ENCODE measurements at regions not wholly inside any gene's neighbourhood (a gene's known extent, or its start where the extent isn't known, plus 50 kb on each side); places are given as distances from the start of the nearest gene placed in this dataset.

DNA sequence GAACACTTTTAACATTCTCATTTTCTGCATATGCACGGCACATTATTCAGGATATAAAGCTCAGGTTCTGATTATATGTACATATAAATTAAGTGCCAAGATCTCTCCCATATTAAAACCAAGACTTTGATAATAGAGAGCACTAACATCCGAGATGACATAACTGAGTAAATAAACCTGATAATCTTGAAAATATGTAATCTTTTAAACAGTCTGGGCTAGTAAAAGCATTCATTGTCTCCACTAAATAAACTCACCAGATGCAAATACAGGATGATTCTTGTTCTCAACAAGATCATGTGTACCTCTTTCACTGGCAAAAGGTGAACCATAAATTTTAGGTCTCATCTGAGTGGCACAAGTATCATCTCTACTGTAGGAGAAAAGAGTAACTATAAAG lies 942.2 kb downstream of the TRAM1L1 start:
- TF ChIP-seq, protein P1, sequence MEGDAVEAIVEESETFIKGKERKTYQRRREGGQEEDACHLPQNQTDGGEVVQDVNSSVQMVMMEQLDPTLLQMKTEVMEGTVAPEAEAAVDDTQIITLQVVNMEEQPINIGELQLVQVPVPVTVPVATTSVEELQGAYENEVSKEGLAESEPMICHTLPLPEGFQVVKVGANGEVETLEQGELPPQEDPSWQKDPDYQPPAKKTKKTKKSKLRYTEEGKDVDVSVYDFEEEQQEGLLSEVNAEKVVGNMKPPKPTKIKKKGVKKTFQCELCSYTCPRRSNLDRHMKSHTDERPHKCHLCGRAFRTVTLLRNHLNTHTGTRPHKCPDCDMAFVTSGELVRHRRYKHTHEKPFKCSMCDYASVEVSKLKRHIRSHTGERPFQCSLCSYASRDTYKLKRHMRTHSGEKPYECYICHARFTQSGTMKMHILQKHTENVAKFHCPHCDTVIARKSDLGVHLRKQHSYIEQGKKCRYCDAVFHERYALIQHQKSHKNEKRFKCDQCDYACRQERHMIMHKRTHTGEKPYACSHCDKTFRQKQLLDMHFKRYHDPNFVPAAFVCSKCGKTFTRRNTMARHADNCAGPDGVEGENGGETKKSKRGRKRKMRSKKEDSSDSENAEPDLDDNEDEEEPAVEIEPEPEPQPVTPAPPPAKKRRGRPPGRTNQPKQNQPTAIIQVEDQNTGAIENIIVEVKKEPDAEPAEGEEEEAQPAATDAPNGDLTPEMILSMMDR (conservative IDR thresholded peaks at IDR 0.05) = no peak
- no peak for TF ChIP-seq ZFX (IDR thresholded peaks at IDR 0.05)

All from C4-2B (cell line).